ENCODE measurements at regions not wholly inside any gene's neighbourhood (a gene's known extent, or its start where the extent isn't known, plus 50 kb on each side); places are given as distances from the start of the nearest gene placed in this dataset.
A peak's percentile ranks its signal among the peaks of the same experiment; 100 is the strongest.

DNA sequence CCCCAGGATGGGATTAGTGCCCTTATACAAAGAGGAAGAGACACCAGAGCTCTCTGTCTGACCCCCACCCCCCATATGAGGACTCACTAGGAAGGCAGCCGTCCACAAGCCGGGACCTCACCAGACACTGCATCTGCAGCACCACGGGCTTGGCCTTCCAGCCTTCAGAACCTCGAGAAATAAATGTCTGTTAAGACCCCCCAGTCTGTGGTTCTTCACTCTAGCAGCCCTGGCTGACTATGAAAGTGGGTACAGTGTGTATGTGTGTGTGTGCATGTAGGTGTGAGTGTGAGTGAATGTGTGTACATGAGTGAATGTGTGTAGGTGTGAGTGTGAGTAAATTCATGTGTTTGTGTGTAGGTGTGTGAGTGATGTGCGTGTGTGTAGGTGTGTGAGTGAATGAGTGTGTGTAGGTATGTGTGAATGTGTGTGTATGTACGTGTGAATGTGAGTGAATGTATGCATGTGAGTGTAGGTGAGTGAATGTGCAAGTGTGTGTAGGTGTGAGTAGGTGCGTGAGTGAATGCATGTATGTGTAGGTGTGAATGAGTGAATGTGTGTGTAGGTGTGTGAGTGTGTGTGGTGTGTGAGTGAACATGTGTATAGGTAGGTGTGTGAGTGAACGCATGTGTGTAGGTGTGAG, 201.6 kb upstream of the ZNF536 start:
- Histone ChIP-seq H3K4me3 (ENCODE audit: insufficient read depth, low read depth, low read length) (no peak overlapping the region), H2BK15ac (ENCODE audit: low read depth, low read length) (no peak overlapping the region), H3K18ac (ENCODE audit: low read depth, low read length) (no peak overlapping the region), H3K9me1 (ENCODE audit: insufficient read depth, low read length) (no peaks in the 10 kb centered on the region), H3K27me3 (ENCODE audit: control insufficient read depth, insufficient read depth, low read length) (no peaks in the 10 kb centered on the region), H3K4me2 (ENCODE audit: low read depth, low read length) (no peak overlapping the region), H2AFZ (replicated peaks; ENCODE audit: low read length, poor library complexity) (no peak overlapping the region), H2AK9ac (replicated peaks; ENCODE audit: low read depth, low read length, poor library complexity) (no peak overlapping the region), H3K56ac (ENCODE audit: extremely low read depth, insufficient read depth, low read length) (no peak overlapping the region), H3K27ac (ENCODE audit: insufficient read depth, low read length) (no peak overlapping the region), H3K36me3 (ENCODE audit: control insufficient read depth, insufficient read depth, low read length) (no peaks in the 10 kb centered on the region), H4K5ac (ENCODE audit: low read depth, low read length) (no peak overlapping the region), H3K9ac (ENCODE audit: low read depth, low read length) (no peak overlapping the region), H2AK5ac (ENCODE audit: low read depth, low read length) (no peak overlapping the region), H3K14ac (replicated peaks; ENCODE audit: low read depth, low read length) (no peak overlapping the region), H2BK120ac (ENCODE audit: low read depth, low read length) (no peak overlapping the region), H4K8ac (ENCODE audit: low read depth in 2 of 2, low read length in 2 of 2) (no peak overlapping the region), H4K20me1 (ENCODE audit: insufficient read depth, low read length) (no peaks in the 10 kb centered on the region), H2BK20ac (ENCODE audit: low read depth, low read length) (no peak overlapping the region), H3K9me3 (ENCODE audit: control insufficient read depth, insufficient read depth, low read length) (peaks cover 46% of the 10 kb centered on the region), H4K91ac (ENCODE audit: insufficient read depth, low read depth, low read length) (no peak overlapping the region), H3K23ac (ENCODE audit: low read depth, low read length) (no peak overlapping the region), H3K4ac (ENCODE audit: low read depth, low read length) (no peak overlapping the region), H3K4me1 (ENCODE audit: control insufficient read depth, insufficient read depth, low read length) (no peaks in the 10 kb centered on the region), H2BK5ac (ENCODE audit: low read depth, low read length, poor library complexity, severe bottlenecking) (peak overlapping the region; percentile 70), H3K79me1 (ENCODE audit: low read depth in 1 of 2, low read length in 2 of 2) (no peaks in the 10 kb centered on the region)
- intact Hi-C loops (cut with micrococcal nuclease) = no loop called here
- 84 to 100% methylated on average over 2 to 4 of the region's 8 CpGs for WGBS, 2 experiments (ENCODE audit: extremely low coverage in 2 of 2, insufficient read length in 1 of 2)
- ChIA-PET POLR2A (ENCODE audit: unreplicated experiment) (no interaction called here), CTCF (no interaction called here)
- ATAC-seq (ENCODE audit: low read depth) (no peak), DNase-seq (no peak)
- dilution Hi-C loops (cut with HindIII; ENCODE audit: low sequenced_read_pairs, unreplicated experiment) = no loop called here
- in situ Hi-C loops (cut with MboI; ENCODE audit: low sequenced_read_pairs) = no loop called here
- TF ChIP-seq MAFK (IDR thresholded peaks at IDR 0.05; ENCODE audit: low read depth, low read length) (no peak), FOS (IDR thresholded peaks at IDR 0.05; ENCODE audit: low read depth, low read length) (no peak), MXI1 (IDR thresholded peaks at IDR 0.05; ENCODE audit: borderline replicate concordance, low read depth, low read length) (no peak), RAD21 (IDR thresholded peaks at IDR 0.05; ENCODE audit: low read length) (no peak), MAZ (IDR thresholded peaks at IDR 0.05; ENCODE audit: borderline replicate concordance, low read depth, low read length) (no peak), NFE2L2 (IDR thresholded peaks at IDR 0.05; ENCODE audit: low read depth, low read length) (no peak), POLR2A (IDR thresholded peaks at IDR 0.05; ENCODE audit: low read depth, low read length) (no peak), RCOR1 (IDR thresholded peaks at IDR 0.05; ENCODE audit: insufficient replicate concordance, low read length) (no peak), BHLHE40 (IDR thresholded peaks at IDR 0.05; ENCODE audit: low read depth, low read length) (no peak), CEBPB (IDR thresholded peaks at IDR 0.05; ENCODE audit: low read depth, low read length) (no peak), CHD1 (IDR thresholded peaks at IDR 0.05; ENCODE audit: low read depth, low read length) (no peak)
- TF ChIP-seq, protein P1, sequence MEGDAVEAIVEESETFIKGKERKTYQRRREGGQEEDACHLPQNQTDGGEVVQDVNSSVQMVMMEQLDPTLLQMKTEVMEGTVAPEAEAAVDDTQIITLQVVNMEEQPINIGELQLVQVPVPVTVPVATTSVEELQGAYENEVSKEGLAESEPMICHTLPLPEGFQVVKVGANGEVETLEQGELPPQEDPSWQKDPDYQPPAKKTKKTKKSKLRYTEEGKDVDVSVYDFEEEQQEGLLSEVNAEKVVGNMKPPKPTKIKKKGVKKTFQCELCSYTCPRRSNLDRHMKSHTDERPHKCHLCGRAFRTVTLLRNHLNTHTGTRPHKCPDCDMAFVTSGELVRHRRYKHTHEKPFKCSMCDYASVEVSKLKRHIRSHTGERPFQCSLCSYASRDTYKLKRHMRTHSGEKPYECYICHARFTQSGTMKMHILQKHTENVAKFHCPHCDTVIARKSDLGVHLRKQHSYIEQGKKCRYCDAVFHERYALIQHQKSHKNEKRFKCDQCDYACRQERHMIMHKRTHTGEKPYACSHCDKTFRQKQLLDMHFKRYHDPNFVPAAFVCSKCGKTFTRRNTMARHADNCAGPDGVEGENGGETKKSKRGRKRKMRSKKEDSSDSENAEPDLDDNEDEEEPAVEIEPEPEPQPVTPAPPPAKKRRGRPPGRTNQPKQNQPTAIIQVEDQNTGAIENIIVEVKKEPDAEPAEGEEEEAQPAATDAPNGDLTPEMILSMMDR (conservative IDR thresholded peaks at IDR 0.05; ENCODE audit: low read depth, low read length) = no peak
- TF ChIP-seq, protein P2, sequence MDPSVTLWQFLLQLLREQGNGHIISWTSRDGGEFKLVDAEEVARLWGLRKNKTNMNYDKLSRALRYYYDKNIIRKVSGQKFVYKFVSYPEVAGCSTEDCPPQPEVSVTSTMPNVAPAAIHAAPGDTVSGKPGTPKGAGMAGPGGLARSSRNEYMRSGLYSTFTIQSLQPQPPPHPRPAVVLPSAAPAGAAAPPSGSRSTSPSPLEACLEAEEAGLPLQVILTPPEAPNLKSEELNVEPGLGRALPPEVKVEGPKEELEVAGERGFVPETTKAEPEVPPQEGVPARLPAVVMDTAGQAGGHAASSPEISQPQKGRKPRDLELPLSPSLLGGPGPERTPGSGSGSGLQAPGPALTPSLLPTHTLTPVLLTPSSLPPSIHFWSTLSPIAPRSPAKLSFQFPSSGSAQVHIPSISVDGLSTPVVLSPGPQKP (IDR thresholded peaks at IDR 0.05; ENCODE audit: borderline replicate concordance, low read depth, low read length) = no peak
- BruUV-seq (replicated peaks) = no TSS peak

Data from IMR-90 (cell line).